HG03060 (cell line): ENCODE measurements at regions not wholly inside any gene's neighbourhood (a gene's known extent, or its start where the extent isn't known, plus 50 kb on each side); places are given as distances from the start of the nearest gene placed in this dataset.

ENCODE experiments used
- ATAC-seq: cut with Tn5 transposase; IDR thresholded peaks from one replicate; pipeline ENCODE4 v1.9.1; 2021; ENCODE audit warnings: low read depth, moderate number of reproducible peaks; ENCODE audit not compliant: unreplicated experiment

DNA sequence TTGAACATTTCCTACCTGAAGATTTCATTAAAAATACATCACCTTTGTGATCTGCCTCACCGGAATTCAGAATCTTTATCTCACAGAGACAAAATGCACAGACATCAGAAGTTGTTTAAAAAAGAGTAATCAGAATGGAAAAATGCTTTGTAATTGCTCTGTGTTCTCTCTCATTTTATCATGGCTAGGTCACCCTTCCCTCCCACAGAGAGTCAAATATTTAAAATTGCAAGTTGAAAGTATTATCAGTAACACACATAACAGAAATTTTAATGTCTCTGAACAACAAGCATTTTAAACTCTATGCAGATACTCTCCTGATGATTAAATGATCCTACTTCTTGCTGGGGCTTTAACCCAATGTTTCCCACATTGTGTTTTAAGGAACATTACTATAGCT lies 362.0 kb downstream of the CBLL2 start:
- ATAC-seq, result no peak

- no peak for ATAC-seq
These were observed 351.5 kb upstream of the DDX53 start for GRCh38 chrX:22648281-22648680.

- ATAC-seq, result no peak
These were observed 349.1 kb upstream of the DDX53 start for GRCh38 chrX:22650691-22651090.

DNA sequence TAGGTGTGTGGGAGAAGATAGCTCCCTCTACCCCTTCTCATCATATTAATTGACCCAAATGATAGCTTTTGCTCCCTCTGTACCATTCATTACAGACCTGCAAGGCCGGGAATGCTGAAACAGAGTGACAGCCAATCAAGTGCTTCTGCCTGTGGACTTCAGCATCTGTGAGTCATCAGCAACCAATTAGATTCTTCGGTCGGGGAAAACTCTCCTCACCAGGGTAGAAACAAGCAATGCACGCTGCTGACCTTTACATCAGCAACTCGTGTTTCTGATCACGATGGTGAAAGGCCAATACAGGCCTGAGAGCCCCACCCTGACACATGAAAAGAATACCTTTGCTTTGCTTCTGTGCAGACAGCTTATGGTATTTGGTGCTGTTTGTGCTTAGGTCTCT lies 347.2 kb upstream of the DDX53 start:
- ATAC-seq, result no peak

- ATAC-seq, result no peak
These were observed 339.0 kb upstream of the DDX53 start for GRCh38 chrX:22660756-22661155.

GRCh38 chrX:22662776-22663175 lies 337.0 kb upstream of the DDX53 start:
- no peak for ATAC-seq

- no peak for ATAC-seq
These were observed 334.9 kb upstream of the DDX53 start for GRCh38 chrX:22664826-22665225.

- no peak for ATAC-seq
These were observed 333.9 kb upstream of the DDX53 start for GRCh38 chrX:22665818-22666217.

DNA sequence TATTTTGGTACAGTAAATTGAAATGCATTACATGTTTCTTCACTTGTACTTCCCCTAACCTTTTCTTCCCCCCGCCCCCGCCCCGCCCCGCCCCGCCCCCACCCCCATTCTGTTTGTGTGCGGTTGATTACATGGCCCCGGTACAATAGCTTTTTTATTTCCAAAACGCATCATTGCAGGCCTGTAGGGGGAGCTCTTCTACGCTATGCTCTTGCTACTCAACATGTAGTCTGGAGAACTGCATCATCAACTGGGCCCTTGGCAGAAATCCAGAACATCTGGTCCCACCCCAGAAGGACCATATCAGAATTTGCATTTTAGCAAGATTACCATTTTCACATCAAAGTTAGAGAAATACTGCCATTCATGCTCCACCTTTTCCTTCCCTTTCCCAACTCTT lies 333.3 kb upstream of the DDX53 start:
- ATAC-seq, result no peak

DNA sequence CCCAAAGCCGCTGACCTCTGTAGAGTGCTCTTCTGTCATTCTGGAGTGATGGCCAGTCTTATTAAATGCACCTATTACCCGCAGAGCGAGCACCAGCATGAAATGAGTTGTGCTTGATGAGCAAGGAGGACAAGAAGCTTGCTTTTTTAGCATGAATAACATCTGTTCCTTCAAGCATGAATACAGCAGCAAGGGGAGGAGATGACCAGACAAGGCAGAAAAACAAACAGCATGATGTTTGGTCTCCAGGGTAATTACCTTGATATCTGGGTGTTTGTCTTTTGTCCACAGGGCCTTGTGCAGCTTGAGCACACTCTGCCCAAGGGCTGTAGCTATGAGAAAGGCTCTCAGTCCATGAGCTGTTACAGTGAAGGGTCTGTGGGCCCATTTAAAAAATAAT lies 324.8 kb upstream of the DDX53 start:
- ATAC-seq, result no peak

- no peak for ATAC-seq
These were observed 313.6 kb upstream of the DDX53 start for GRCh38 chrX:22686138-22686541.

- ATAC-seq, result no peak
These were observed 310.5 kb upstream of the DDX53 start for GRCh38 chrX:22689290-22689689.

DNA sequence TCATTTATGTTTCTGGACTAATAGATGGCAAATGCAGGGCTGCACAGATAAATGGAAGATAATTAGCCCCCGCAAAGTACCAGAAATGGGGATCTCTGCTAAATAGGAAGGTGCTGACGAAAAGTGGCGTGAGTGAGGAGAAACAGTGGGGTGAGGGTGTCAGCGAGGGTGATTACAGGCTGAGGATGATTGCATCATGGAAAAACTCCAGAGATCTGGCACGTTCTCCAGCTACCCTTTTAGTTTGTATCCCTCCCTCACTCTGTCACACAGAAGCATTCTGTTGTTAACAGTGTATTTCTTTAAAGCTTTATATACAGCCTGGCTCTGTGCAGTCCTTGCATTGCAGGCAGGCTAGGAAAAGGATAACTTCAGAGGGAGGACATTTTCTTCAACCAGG lies 309.6 kb upstream of the DDX53 start:
- no peak for ATAC-seq

DNA sequence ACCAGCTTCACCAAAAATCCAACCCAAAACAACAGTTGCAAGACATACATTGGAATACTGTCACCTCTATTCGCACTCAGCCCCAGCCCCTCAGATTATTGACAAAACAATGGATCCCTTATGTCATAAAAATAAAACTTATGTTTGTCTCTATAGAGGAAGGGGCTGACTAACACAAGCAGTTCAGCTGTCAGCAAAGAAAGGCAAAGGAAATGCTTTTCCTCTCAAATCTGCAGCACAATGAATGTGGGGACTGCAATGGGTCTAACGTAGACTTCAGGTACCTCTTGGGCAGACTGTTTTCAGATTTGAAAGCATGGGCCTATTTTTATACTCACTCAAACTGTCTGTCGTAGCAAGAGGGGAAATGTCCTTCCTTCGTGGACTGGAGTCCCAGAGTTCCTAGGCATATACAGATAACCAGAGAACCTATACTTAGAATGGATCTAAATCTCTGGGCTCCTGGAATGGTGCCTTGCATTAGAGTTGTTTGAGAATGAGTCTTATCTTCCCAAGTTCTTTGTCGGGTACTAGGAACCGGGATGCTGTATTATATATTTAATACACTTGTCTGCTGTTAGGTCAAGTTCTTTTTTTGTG lies 307.7 kb upstream of the DDX53 start:
- no peak for ATAC-seq

GRCh38 chrX:22698151-22698550 lies 301.6 kb upstream of the DDX53 start:
- no peak for ATAC-seq

DNA sequence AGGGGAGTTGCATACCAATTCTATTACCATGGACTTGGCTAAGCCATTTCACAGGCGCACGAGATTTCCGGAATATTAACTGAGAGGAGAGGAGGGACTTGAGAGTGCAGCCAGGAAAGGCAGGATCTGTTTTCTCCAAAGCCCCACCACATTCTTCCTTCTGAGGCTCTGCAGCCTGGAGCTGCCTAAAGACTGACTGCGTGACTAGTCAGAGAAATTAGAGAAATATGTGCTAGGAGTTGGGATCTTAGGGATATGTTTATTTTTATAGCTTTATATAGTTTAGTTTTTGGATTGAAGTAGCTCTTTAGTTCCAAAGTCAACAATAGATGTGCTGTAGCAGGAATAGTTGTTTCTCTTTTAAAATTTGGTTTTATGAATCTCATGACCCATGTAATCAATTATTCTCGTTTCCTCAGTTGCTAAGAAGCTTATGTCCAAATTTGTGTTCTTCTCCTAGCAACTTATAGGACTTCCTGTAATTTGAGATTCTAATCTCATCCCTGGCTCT lies 300.1 kb upstream of the DDX53 start:
- no peak for ATAC-seq

- ATAC-seq, result no peak
These were observed 286.8 kb upstream of the DDX53 start for GRCh38 chrX:22712942-22713341.

GRCh38 chrX:22730542-22730941 lies 269.2 kb upstream of the DDX53 start:
- no peak for ATAC-seq

GRCh38 chrX:22737541-22737940 lies 262.2 kb upstream of the DDX53 start:
- ATAC-seq, result no peak

GRCh38 chrX:22739276-22739675 lies 260.5 kb upstream of the DDX53 start:
- no peak for ATAC-seq

DNA sequence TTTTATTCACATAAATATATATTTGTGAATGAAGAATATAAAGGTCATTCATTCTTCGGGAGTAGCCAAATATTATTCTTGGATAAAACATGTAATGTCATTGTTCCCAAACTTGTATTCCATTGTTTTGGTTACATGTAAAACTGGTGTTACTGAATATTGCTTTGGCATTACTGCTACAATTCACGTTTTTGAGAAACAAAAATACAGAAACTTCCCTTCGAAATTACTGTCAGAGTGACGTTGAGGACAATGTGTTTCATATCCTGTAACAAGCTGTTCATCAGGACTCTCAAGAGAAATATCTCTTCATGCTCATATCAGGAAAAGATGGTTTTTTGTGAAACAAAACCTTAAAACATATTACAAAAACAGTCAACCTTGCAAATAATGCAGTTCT lies 258.9 kb upstream of the DDX53 start:
- no peak for ATAC-seq

DNA sequence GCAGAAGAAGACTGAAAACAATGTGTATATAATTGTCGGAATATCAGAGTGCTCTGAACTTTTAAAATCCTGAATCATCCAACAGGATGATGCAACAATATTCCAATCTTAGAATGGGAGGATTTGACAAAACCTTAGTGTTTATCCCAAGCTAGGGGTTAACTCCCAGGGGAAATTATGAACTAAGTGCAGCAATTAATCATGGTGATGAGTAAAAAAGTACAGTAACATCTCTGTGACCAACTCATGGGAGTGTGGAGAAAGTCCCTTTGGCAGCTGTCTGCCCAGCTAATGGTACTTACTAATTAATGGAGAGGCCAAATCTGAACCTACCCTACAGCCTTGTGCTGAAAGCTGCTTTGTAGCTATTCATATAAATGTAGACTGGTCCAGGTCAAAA lies 257.6 kb upstream of the DDX53 start:
- no peak for ATAC-seq

GRCh38 chrX:22746081-22746480 lies 253.7 kb upstream of the DDX53 start:
- no peak for ATAC-seq
